Mesenchymal stem cell (in vitro differentiated cells and primary cell): ENCODE measurements at regions not wholly inside any gene's neighbourhood (a gene's known extent, or its start where the extent isn't known, plus 50 kb on each side); places are given as distances from the start of the nearest gene placed in this dataset.
"Not testable (repeated sequence)": the region's sequence is repeated elsewhere in the genome, so short reads cannot be mapped to it uniquely, and the experiment has no call there.

ENCODE experiments used
- DNase-seq: peaks from one replicate; pipeline ENCODE4 v3.0.0-alpha.2; 2013
- H2AFZ ChIP-seq: one replicate; pipeline ENCODE4 v1.6.1; 2013; ENCODE audit warnings: low read depth, mild to moderate bottlenecking, control low read depth, inconsistent platforms, low read length, moderate library complexity
- H2AK5ac ChIP-seq: 2 replicates; pipeline ENCODE4 v1.6.1; 2013; ENCODE audit warnings: low read length, moderate library complexity, mild to moderate bottlenecking, inconsistent platforms; ENCODE audit not compliant: severe bottlenecking
- H2BK120ac ChIP-seq: one replicate; pipeline ENCODE4 v1.6.1; 2013; ENCODE audit warnings: low read depth, mild to moderate bottlenecking, inconsistent platforms, low read length, moderate library complexity
- H2BK12ac ChIP-seq, 2 experiments: one replicate each; pipeline ENCODE4 v1.6.1; 2013; ENCODE audit warnings: inconsistent platforms in 2 of 2, low read length in 2 of 2, mild to moderate bottlenecking in 2 of 2, moderate library complexity in 2 of 2, control low read depth in 1 of 2
- H2BK15ac ChIP-seq: one replicate; pipeline ENCODE4 v1.6.1; 2013; ENCODE audit warnings: mild to moderate bottlenecking, low read depth, inconsistent platforms; ENCODE audit not compliant: poor library complexity, severe bottlenecking
- H2BK5ac ChIP-seq: 2 replicates; pipeline ENCODE4 v1.6.1; 2013; ENCODE audit warnings: low read depth, mild to moderate bottlenecking, low read length, control low read depth, inconsistent platforms; ENCODE audit not compliant: poor library complexity, severe bottlenecking
- H3K14ac ChIP-seq, 2 experiments: one replicate each; pipeline ENCODE4 v1.6.1; 2013; ENCODE audit warnings: inconsistent platforms in 2 of 2, low read length in 2 of 2, control low read depth in 1 of 2, mild to moderate bottlenecking in 1 of 2, moderate library complexity in 1 of 2
- H3K18ac ChIP-seq, 2 experiments: one replicate each; pipeline ENCODE4 v1.6.1; 2013; ENCODE audit warnings: inconsistent platforms in 2 of 2, low read length in 2 of 2, control low read depth in 1 of 2, low read depth in 1 of 2, mild to moderate bottlenecking in 1 of 2
- H3K23ac ChIP-seq, 2 experiments: one replicate each; pipeline ENCODE4 v1.6.1; 2013; ENCODE audit warnings: inconsistent platforms in 2 of 2, low read length in 2 of 2, mild to moderate bottlenecking in 2 of 2, moderate library complexity in 2 of 2, control low read depth in 1 of 2
- H3K27ac ChIP-seq: 2 replicates; pipeline ENCODE4 v1.5.1; 2013; ENCODE audit warnings: mild to moderate bottlenecking, moderate library complexity, low read length, control low read depth, inconsistent platforms; ENCODE audit not compliant: poor library complexity, severe bottlenecking
- H3K27me3 ChIP-seq, 2 experiments: 2 replicates each; pipeline versions ENCODE4 v1.6.1 to v1.7.0; 2013; ENCODE audit warnings: low read length in 2 of 2, mild to moderate bottlenecking in 2 of 2, moderate library complexity in 2 of 2, control low read depth in 1 of 2, inconsistent platforms in 1 of 2; ENCODE audit not compliant: control insufficient read depth in 1 of 2, insufficient read depth in 1 of 2
- H3K36me3 ChIP-seq, 2 experiments: 2 replicates each; pipeline versions ENCODE4 v1.6.1 to v1.7.0; 2013; ENCODE audit warnings: low read length in 2 of 2, control low read depth in 1 of 2, inconsistent platforms in 1 of 2, low read depth in 1 of 2, mild to moderate bottlenecking in 1 of 2; ENCODE audit not compliant: insufficient read depth in 2 of 2, control insufficient read depth in 1 of 2
- H3K4ac ChIP-seq, 2 experiments: one replicate each; pipeline ENCODE4 v1.6.1; 2013; ENCODE audit warnings: inconsistent platforms in 2 of 2, low read length in 2 of 2, mild to moderate bottlenecking in 2 of 2, moderate library complexity in 2 of 2, control low read depth in 1 of 2, low read depth in 1 of 2
- H3K4me1 ChIP-seq: 2 replicates; pipeline ENCODE4 v1.6.1; 2013; ENCODE audit warnings: low read depth, low read length, control low read depth; ENCODE audit not compliant: control insufficient read depth, insufficient read depth
- H3K4me2 ChIP-seq: 2 replicates; pipeline ENCODE4 v1.6.1; 2013; ENCODE audit warnings: low read length, mild to moderate bottlenecking, inconsistent platforms; ENCODE audit not compliant: poor library complexity, severe bottlenecking
- H3K4me3 ChIP-seq, 2 experiments: 2 replicates each; pipeline versions ENCODE4 v1.5.1 to v1.7.0; 2013; ENCODE audit warnings: low read length in 2 of 2, mild to moderate bottlenecking in 2 of 2, control low read depth in 1 of 2, low read depth in 1 of 2; ENCODE audit not compliant: insufficient read depth in 1 of 2
- H3K79me1 ChIP-seq: replicated peaks from 2 replicates; pipeline ENCODE4 v1.6.1; 2013; ENCODE audit warnings: mild to moderate bottlenecking, control low read depth, low read length, inconsistent platforms; ENCODE audit not compliant: poor library complexity, severe bottlenecking
- H3K9ac ChIP-seq: 2 replicates; pipeline ENCODE4 v1.7.0; 2013; ENCODE audit warnings: mild to moderate bottlenecking, low read length, moderate library complexity
- H3K9me3 ChIP-seq: 2 replicates; pipeline ENCODE4 v1.7.0; 2013; ENCODE audit warnings: mild to moderate bottlenecking, low read length; ENCODE audit not compliant: control insufficient read depth
- H4K8ac ChIP-seq: one replicate; pipeline ENCODE4 v1.6.1; 2013; ENCODE audit warnings: inconsistent platforms, mild to moderate bottlenecking, low read length, moderate library complexity
- H4K91ac ChIP-seq: one replicate; pipeline ENCODE4 v1.6.1; 2013; ENCODE audit warnings: mild to moderate bottlenecking, low read length, inconsistent platforms
- WGBS: methylation state at CpG from one replicate; pipeline ENCODE4 v1.1.7; 2013; ENCODE audit warnings: mixed read lengths; 5-methylcytosine and 5-hydroxymethylcytosine counted together

- not testable (repeated sequence) for H3K14ac ChIP-seq, H3K36me3 ChIP-seq, H3K9me3 ChIP-seq, H3K18ac ChIP-seq, H4K91ac ChIP-seq, H2BK5ac ChIP-seq, H3K23ac ChIP-seq, H2BK120ac ChIP-seq, H3K27me3 ChIP-seq, H2BK12ac ChIP-seq, H3K4ac ChIP-seq, H3K9ac ChIP-seq, H2AK5ac ChIP-seq, H3K4me2 ChIP-seq, H3K79me1 ChIP-seq, H4K8ac ChIP-seq, H2AFZ ChIP-seq, H3K4me3 ChIP-seq, H2BK15ac ChIP-seq, DNase-seq, H3K4me1 ChIP-seq, H3K27ac ChIP-seq
- 97% methylated on average over 18 of the region's 19 CpGs for WGBS
Measured at GRCh38 chr2:163914486-163914885, 178.7 kb upstream of the FIGN start.

DNA sequence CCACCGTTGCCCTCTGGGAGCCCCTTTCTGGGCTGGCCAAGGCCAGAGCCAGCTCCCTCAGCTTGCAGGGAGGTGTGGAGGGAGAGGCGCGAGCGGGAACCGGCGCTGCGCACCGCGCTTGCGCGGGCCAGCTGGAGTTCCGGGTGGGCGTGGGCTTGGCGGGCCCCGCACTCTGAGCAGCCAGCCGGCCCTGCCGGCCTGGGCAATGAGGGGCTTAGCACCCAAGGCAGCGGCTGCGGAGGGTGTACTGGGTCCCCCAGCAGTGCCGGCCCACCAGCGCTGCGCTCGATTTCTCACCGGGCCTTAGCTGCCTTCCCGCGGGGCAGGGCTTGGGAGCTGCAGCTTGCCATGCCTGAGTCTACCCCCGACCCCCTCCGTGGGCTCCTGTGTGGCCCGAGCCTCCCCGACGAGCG lies 177.7 kb upstream of the FIGN start:
- H3K18ac ChIP-seq, H4K91ac ChIP-seq, H3K4me2 ChIP-seq, H3K79me1 ChIP-seq, H3K14ac ChIP-seq, DNase-seq, H3K9ac ChIP-seq, H2AFZ ChIP-seq, H4K8ac ChIP-seq, H3K4ac ChIP-seq, H2AK5ac ChIP-seq, H3K27me3 ChIP-seq, H3K27ac ChIP-seq, H3K23ac ChIP-seq, H2BK12ac ChIP-seq, H3K4me3 ChIP-seq, H2BK120ac ChIP-seq, H2BK5ac ChIP-seq, H2BK15ac ChIP-seq, H3K4me1 ChIP-seq, H3K9me3 ChIP-seq, H3K36me3 ChIP-seq: not testable (repeated sequence)
- WGBS = 95% methylated on average over 32 of the region's 32 CpGs

DNA sequence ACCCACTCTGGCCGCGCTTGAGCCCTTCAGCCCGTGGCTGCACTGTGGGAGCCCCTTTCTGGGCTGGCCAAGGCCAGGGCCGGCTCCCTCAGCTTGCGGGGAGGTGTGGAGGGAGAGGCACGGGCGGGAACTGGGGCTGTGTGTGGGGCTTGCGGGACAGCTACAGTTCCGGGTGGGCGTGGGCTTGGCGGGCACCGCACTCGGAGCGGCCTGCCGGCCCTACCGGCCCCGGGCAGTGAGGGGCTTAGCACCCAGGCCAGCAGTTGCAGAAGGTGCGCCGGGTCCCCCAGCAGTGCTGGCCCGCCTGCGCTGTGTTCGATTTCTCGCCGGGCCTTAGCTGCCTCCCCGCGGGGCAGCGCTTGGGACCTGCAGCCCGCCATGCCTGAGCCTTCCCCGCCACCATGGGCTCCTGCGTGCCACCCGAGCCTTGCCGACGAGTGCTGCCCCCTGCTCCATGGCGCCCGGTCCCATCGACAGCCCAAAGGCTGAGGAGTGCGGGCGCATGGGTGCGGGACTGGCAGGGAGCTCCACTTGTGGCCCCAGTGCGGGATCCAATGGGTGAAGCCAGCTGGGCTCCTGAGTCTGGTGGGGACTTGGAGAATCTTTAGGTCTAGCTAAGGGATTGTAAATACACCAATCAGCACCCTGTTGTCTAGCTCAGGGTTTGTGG lies 173.7 kb upstream of the FIGN start:
- Histone ChIP-seq H3K36me3 (no peaks in the 10 kb centered on the region), H2BK120ac (no peak overlapping the region), H3K4me1 (no peaks in the 10 kb centered on the region), H2AK5ac (no peak overlapping the region), H3K9me3 (peaks cover 3% of the 10 kb centered on the region), H3K18ac (no peak overlapping the region), H3K79me1 (no peaks in the 10 kb centered on the region), H2BK12ac (no peak overlapping the region), H4K91ac (no peak overlapping the region), H3K27me3 (no peaks in the 10 kb centered on the region), H3K4me3 (no peak overlapping the region), H2AFZ (no peak overlapping the region), H3K9ac (no peak overlapping the region), H3K27ac (no peak overlapping the region), H2BK15ac (no peak overlapping the region), H3K23ac (no peak overlapping the region), H4K8ac (no peak overlapping the region), H3K4me2 (no peak overlapping the region), H3K4ac (no peak overlapping the region), H3K14ac (no peak overlapping the region), H2BK5ac (peak overlapping the region; percentile 66)
- 95% methylated on average over 36 of the region's 40 CpGs for WGBS
- no peak for DNase-seq

DNA sequence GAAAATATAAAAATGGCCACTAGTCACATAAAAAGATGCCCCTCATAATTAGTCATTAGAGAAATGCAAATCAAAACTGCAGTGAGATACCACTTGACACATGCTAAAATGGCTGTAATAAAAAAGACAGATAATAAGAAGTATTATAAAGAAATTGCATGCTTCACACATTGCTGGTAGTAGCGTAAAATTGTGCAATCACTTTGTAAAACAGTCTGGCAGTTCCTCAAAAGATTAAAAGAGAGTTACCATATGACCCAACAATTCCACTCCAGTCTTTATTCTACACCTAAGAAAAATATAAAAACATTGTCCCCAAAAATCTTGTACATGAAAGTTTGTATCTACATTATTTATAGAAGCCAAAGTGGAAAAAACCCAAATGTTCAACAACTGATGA lies 170.6 kb upstream of the FIGN start:
- H2AK5ac ChIP-seq = no peak overlapping the region
- no peak overlapping the region for H2BK15ac ChIP-seq
- no peak overlapping the region for H3K18ac ChIP-seq
- no peak overlapping the region for H2BK120ac ChIP-seq
- no peak overlapping the region for H3K4me3 ChIP-seq
- H3K36me3 ChIP-seq = no peaks in the 10 kb centered on the region
- no peaks in the 10 kb centered on the region for H3K79me1 ChIP-seq
- WGBS = 100% methylated on average over 1 of the region's 1 CpG
- H3K9ac ChIP-seq = no peak overlapping the region
- no peak overlapping the region for H3K27ac ChIP-seq
- H3K27me3 ChIP-seq = no peaks in the 10 kb centered on the region
- H2AFZ ChIP-seq = no peak overlapping the region
- H2BK5ac ChIP-seq = no peak overlapping the region
- no peak overlapping the region for H3K14ac ChIP-seq
- no peak overlapping the region for H2BK12ac ChIP-seq
- no peak overlapping the region for H4K8ac ChIP-seq
- no peak for DNase-seq
- no peak overlapping the region for H3K4ac ChIP-seq
- H3K4me1 ChIP-seq = no peaks in the 10 kb centered on the region
- no peak overlapping the region for H4K91ac ChIP-seq
- peaks cover 15% of the 10 kb centered on the region for H3K9me3 ChIP-seq
- H3K23ac ChIP-seq = no peak overlapping the region
- H3K4me2 ChIP-seq = no peak overlapping the region
